PC-3 (cell line): ENCODE measurements at regions not wholly inside any gene's neighbourhood (a gene's known extent, or its start where the extent isn't known, plus 50 kb on each side); places are given as distances from the start of the nearest gene placed in this dataset.

Experiments used
- ATAC-seq: fragments of 200-7000 bp; cut with Tn5 transposase; 2 replicates; pipeline ENCODE4 v1.9.1; 2020; ENCODE audit warnings: mild to moderate bottlenecking, moderate library complexity
- BruUV-seq: library from RNA; stranded (reverse); fragments of 400-500 nt; replicated peaks from 2 replicates; lab custom pipeline; 2021; lab: Mats Ljungman, UMichigan
- CTCF ChIA-PET: fragments of 300-600 bp; sonication (Branson Sonifier 250); formaldehyde crosslinking; loops from one replicate; lab custom pipeline; 2022; ENCODE audit warnings: antibody characterized with exemption; lab: Charles Lee
- POLR2A ChIA-PET: fragments of 300-600 bp; sonication (Branson Sonifier 250); formaldehyde crosslinking; loops from one replicate; lab custom pipeline; 2022; ENCODE audit warnings: antibody characterized with exemption; ENCODE audit not compliant: unreplicated experiment; lab: Charles Lee
- DNase-seq: peaks from one replicate; pipeline ENCODE4 v3.0.0-alpha.2; 2015
- H2AFZ ChIP-seq: fragments of 300-600 bp; sonication (generic); 2 replicates; pipeline ENCODE4 v1.6.0; 2016; ENCODE audit warnings: antibody characterized with exemption, low read length
- H3F3A ChIP-seq: fragments of 300-600 bp; sonication (generic); one replicate; pipeline ENCODE4 v1.6.0; 2017; ENCODE audit warnings: antibody characterized with exemption, low read length, control low read depth, mild to moderate bottlenecking; ENCODE audit not compliant: unreplicated experiment
- H3K27ac ChIP-seq: fragments of 300-600 bp; sonication (generic); 2 replicates; pipeline ENCODE4 v1.5.1; 2016; ENCODE audit warnings: mild to moderate bottlenecking, low read length
- H3K27me3 ChIP-seq: fragments of 300-600 bp; sonication (generic); 2 replicates; pipeline ENCODE4 v1.6.1; 2016; ENCODE audit warnings: low read length, mixed read lengths
- H3K36me3 ChIP-seq: fragments of 300-600 bp; sonication (generic); 2 replicates; pipeline ENCODE4 v1.6.1; 2016; ENCODE audit warnings: low read depth, mixed run types, low read length, mixed read lengths
- H3K4me1 ChIP-seq: fragments of 300-600 bp; sonication (generic); 2 replicates; pipeline ENCODE4 v1.5.1; 2016; ENCODE audit warnings: low read length; ENCODE audit not compliant: insufficient read depth
- H3K4me2 ChIP-seq: fragments of 300-600 bp; sonication (generic); 2 replicates; pipeline ENCODE4 v1.6.0; 2016; ENCODE audit warnings: low read length
- H3K4me3 ChIP-seq: fragments of 300-600 bp; sonication (generic); 2 replicates; pipeline ENCODE4 v1.5.1; 2016; ENCODE audit warnings: mild to moderate bottlenecking, low read length, mixed read lengths
- H3K79me2 ChIP-seq: fragments of 300-600 bp; sonication (generic); 2 replicates; pipeline ENCODE4 v1.6.1; 2017; ENCODE audit warnings: low read length, mixed read lengths
- H3K9ac ChIP-seq: fragments of 300-600 bp; sonication (generic); 2 replicates; pipeline ENCODE4 v1.6.0; 2016; ENCODE audit warnings: mild to moderate bottlenecking, low read length
- H3K9me2 ChIP-seq: fragments of 300-600 bp; sonication (generic); replicated peaks from 2 replicates; pipeline ENCODE4 v1.6.1; 2016; ENCODE audit warnings: mixed run types, low read length, mixed read lengths
- H3K9me3 ChIP-seq: fragments of 300-600 bp; sonication (generic); 2 replicates; pipeline ENCODE4 v1.6.1; 2016; ENCODE audit warnings: low read length, mixed read lengths
- H4K20me1 ChIP-seq: fragments of 300-600 bp; sonication (generic); 2 replicates; pipeline ENCODE4 v1.6.1; 2016; ENCODE audit warnings: low read length, mixed read lengths
- CTCF ChIP-seq: fragments of 300-600 bp; sonication (generic); conservative IDR thresholded peaks from 2 replicates; pipeline ENCODE4 v1.5.1; 2017; ENCODE audit warnings: antibody characterized with exemption, low read depth, mild to moderate bottlenecking, low read length
- EZH2 ChIP-seq: fragments of 300-600 bp; sonication (generic); IDR thresholded peaks from one replicate; pipeline ENCODE4 v1.6.1; 2017; ENCODE audit warnings: antibody characterized with exemption, mild to moderate bottlenecking, low read length; ENCODE audit not compliant: unreplicated experiment
- EZH2phosphoT487 ChIP-seq: fragments of 300-600 bp; sonication (generic); IDR thresholded peaks from 2 replicates; pipeline ENCODE4 v1.6.1; 2018; ENCODE audit warnings: mild to moderate bottlenecking, antibody characterized with exemption, low read length, borderline replicate concordance
- intact Hi-C: fragments of 100-400 bp; cut with micrococcal nuclease; formaldehyde crosslinking; loops from 2 replicates; pipeline ENCODE4 v1.9.0; 2023

- POLR2A ChIA-PET, result no interaction called here
- Histone ChIP-seq H3F3A (no peaks in the 10 kb centered on the region), H3K9me3 (no peaks in the 10 kb centered on the region), H3K4me1 (no peaks in the 10 kb centered on the region), H2AFZ (no peak overlapping the region), H3K36me3 (no peaks in the 10 kb centered on the region), H3K4me3 (no peak overlapping the region), H4K20me1 (no peaks in the 10 kb centered on the region), H3K4me2 (no peak overlapping the region), H3K27ac (no peak overlapping the region), H3K79me2 (no peaks in the 10 kb centered on the region), H3K9me2 (no peaks in the 10 kb centered on the region), H3K27me3 (no peaks in the 10 kb centered on the region), H3K9ac (no peak overlapping the region)
- intact Hi-C loops, result no loop called here
- ATAC-seq (no peak), DNase-seq (no peak)
- no peak for TF ChIP-seq CTCF
- no peak for TF ChIP-seq EZH2phosphoT487
- TF ChIP-seq EZH2, result no peak
- CTCF ChIA-PET, result no interaction called here
- BruUV-seq, result no TSS peak
Measured at GRCh38 chr3:56915966-56916586, 114.3 kb upstream of the ARHGEF3 start.

GRCh38 chr3:56914646-56915045, 112.9 kb upstream of the ARHGEF3 start:
- CTCF ChIA-PET, result no interaction called here
- Histone ChIP-seq H3K27ac (no peak overlapping the region), H3K79me2 (no peaks in the 10 kb centered on the region), H3K4me2 (no peak overlapping the region), H3K9ac (no peak overlapping the region), H3F3A (no peaks in the 10 kb centered on the region), H3K27me3 (no peaks in the 10 kb centered on the region), H3K4me1 (no peaks in the 10 kb centered on the region), H3K9me2 (no peaks in the 10 kb centered on the region), H3K36me3 (no peaks in the 10 kb centered on the region), H4K20me1 (no peaks in the 10 kb centered on the region), H2AFZ (no peak overlapping the region), H3K4me3 (no peak overlapping the region), H3K9me3 (no peaks in the 10 kb centered on the region)
- no TSS peak for BruUV-seq
- ATAC-seq (no peak), DNase-seq (no peak)
- no peak for TF ChIP-seq EZH2
- TF ChIP-seq CTCF, result no peak
- no peak for TF ChIP-seq EZH2phosphoT487
- POLR2A ChIA-PET, result no interaction called here
- intact Hi-C loops, result no loop called here

GRCh38 chr3:56911363-56911762, 109.6 kb upstream of the ARHGEF3 start:
- H3K27me3 ChIP-seq, result no peaks in the 10 kb centered on the region
- no peak overlapping the region for H3K9ac ChIP-seq
- ATAC-seq, result no peak
- H3K4me3 ChIP-seq, result no peak overlapping the region
- no peak for DNase-seq
- intact Hi-C loops, result no loop called here
- no peaks in the 10 kb centered on the region for H3K36me3 ChIP-seq
- H3K9me2 ChIP-seq, result no peaks in the 10 kb centered on the region
- no peaks in the 10 kb centered on the region for H3F3A ChIP-seq
- ChIA-PET CTCF (no interaction called here), POLR2A (no interaction called here)
- TF ChIP-seq CTCF (no peak), EZH2phosphoT487 (no peak), EZH2 (no peak)
- H3K4me1 ChIP-seq, result no peaks in the 10 kb centered on the region
- H3K27ac ChIP-seq, result no peak overlapping the region
- no peak overlapping the region for H2AFZ ChIP-seq
- no peaks in the 10 kb centered on the region for H3K79me2 ChIP-seq
- H3K4me2 ChIP-seq, result no peak overlapping the region
- no TSS peak for BruUV-seq
- no peaks in the 10 kb centered on the region for H3K9me3 ChIP-seq
- H4K20me1 ChIP-seq, result no peaks in the 10 kb centered on the region
